ENCODE measurements at regions not wholly inside any gene's neighbourhood (a gene's known extent, or its start where the extent isn't known, plus 50 kb on each side); places are given as distances from the start of the nearest gene placed in this dataset.

- no peaks in the 10 kb centered on the region for H3K27me3 ChIP-seq
- H3K9me3 ChIP-seq = no peaks in the 10 kb centered on the region
- no peaks in the 10 kb centered on the region for H3K4me1 ChIP-seq
- H3K36me3 ChIP-seq = no peaks in the 10 kb centered on the region
- WGBS, 2 donors = 28 to 29% methylated on average over 2 of the region's 2 CpGs
- DNase-seq (no peak), FAIRE-seq (no peak), ATAC-seq (no peak)
- intact Hi-C loops (cut with DNase I) = no loop called here
- no peak overlapping the region for H3K27ac ChIP-seq
- no peak for TF ChIP-seq CTCF (IDR thresholded peaks at IDR 0.05)
- H3K4me3 ChIP-seq = no peak overlapping the region
These were observed 147.2 kb upstream of the FAM98A start for GRCh38 chr2:33746208-33746800.

- no peak overlapping the region for H3K27ac ChIP-seq
- DNase-seq (no peak), FAIRE-seq (no peak), ATAC-seq (no peak)
- no peaks in the 10 kb centered on the region for H3K27me3 ChIP-seq
- H3K4me3 ChIP-seq = no peak overlapping the region
- H3K9me3 ChIP-seq = no peaks in the 10 kb centered on the region
- no peaks in the 10 kb centered on the region for H3K36me3 ChIP-seq
- no peaks in the 10 kb centered on the region for H3K4me1 ChIP-seq
- TF ChIP-seq CTCF (IDR thresholded peaks at IDR 0.05) = no peak
- WGBS, 2 donors = 45 to 56% methylated on average over 1 of the region's 1 CpG
- intact Hi-C loops (cut with DNase I) = no loop called here
These were observed 136.0 kb upstream of the FAM98A start for GRCh38 chr2:33735096-33735495.

GRCh38 chr2:33730804-33731203 is 131.7 kb upstream of the FAM98A start:
- Histone ChIP-seq H3K36me3 (no peaks in the 10 kb centered on the region), H3K27ac (no peak overlapping the region), H3K4me1 (no peaks in the 10 kb centered on the region), H3K9me3 (no peaks in the 10 kb centered on the region), H3K4me3 (no peak overlapping the region), H3K27me3 (no peaks in the 10 kb centered on the region)
- TF ChIP-seq CTCF (IDR thresholded peaks at IDR 0.05) = no peak
- intact Hi-C loops (cut with DNase I) = no loop called here
- ATAC-seq = no peak
- DNase-seq = no peak
- FAIRE-seq = no peak

- no peaks in the 10 kb centered on the region for H3K27me3 ChIP-seq
- no peaks in the 10 kb centered on the region for H3K4me1 ChIP-seq
- TF ChIP-seq CTCF (IDR thresholded peaks at IDR 0.05) = no peak
- ATAC-seq (no peak), FAIRE-seq (no peak), DNase-seq (no peak)
- intact Hi-C loops (cut with DNase I) = no loop called here
- WGBS, 2 donors = 60 to 70% methylated on average over 1 of the region's 1 CpG
- no peaks in the 10 kb centered on the region for H3K9me3 ChIP-seq
- no peak overlapping the region for H3K4me3 ChIP-seq
- no peaks in the 10 kb centered on the region for H3K36me3 ChIP-seq
- no peak overlapping the region for H3K27ac ChIP-seq
These were observed 131.1 kb upstream of the FAM98A start for GRCh38 chr2:33730193-33730592.

GRCh38 chr2:33729353-33729752 is 130.3 kb upstream of the FAM98A start:
- DNase-seq = no peak
- WGBS, 2 donors = 89 to 91% methylated on average over 1 of the region's 1 CpG

More at GRCh38 chr2:33729353-33729752, 130.3 kb upstream of the FAM98A start:
- H3K27me3 ChIP-seq = no peaks in the 10 kb centered on the region
- H3K4me1 ChIP-seq = no peaks in the 10 kb centered on the region
- H3K9me3 ChIP-seq = no peaks in the 10 kb centered on the region
- intact Hi-C loops (cut with DNase I) = no loop called here
- H3K4me3 ChIP-seq = no peak overlapping the region
- ATAC-seq (no peak), FAIRE-seq (no peak)
- H3K27ac ChIP-seq = no peak overlapping the region
- no peaks in the 10 kb centered on the region for H3K36me3 ChIP-seq
- no peak for TF ChIP-seq CTCF (IDR thresholded peaks at IDR 0.05)
